Femur (tissue), 1 donor: ENCODE measurements at regions not wholly inside any gene's neighbourhood (a gene's known extent, or its start where the extent isn't known, plus 50 kb on each side); places are given as distances from the start of the nearest gene placed in this dataset.

Source experiments
- DNase-seq: peaks from one replicate; pipeline ENCODE4 v3.0.0-alpha.2; 2017

DNA sequence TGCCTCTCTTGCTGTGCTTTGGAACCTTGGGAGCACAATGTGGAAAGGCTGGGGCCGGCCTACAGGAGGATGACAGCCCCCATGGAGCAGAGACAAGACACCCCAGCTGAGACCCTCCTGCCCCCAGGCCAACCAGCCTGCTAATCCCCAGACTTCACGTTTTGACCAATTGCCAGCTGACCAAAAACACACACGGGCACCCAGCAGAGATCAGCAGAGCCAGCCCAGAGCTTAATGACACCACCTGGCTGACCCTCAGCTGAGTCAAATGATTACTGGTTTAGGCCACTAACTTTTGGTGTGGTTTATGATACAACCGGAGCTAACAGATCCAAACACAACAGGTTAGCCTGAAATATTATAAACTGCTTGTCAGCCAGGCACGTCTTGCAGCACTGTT is 111.2 kb upstream of the KIF5B start:
- no peak for DNase-seq

DNA sequence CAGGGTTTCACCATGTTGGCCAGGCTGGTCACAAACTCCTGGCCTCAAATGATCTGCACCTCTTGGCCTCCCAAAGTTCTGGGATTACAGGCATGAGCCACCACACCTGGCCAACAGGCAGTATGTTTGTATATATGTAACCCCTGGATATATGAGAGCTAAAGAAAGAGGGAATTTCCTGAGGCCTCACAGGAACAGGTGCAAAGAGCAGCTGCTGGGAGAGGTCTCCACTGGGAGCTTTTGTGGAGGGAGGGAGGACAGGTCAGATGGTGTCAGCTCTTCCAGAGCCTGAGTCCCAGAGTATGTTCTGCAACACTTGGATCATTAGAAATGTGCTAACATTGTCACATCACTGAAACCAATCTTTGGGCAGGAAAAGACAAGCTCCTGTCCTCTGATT is 110.1 kb upstream of the KIF5B start:
- peak; percentile 58 for DNase-seq

DNA sequence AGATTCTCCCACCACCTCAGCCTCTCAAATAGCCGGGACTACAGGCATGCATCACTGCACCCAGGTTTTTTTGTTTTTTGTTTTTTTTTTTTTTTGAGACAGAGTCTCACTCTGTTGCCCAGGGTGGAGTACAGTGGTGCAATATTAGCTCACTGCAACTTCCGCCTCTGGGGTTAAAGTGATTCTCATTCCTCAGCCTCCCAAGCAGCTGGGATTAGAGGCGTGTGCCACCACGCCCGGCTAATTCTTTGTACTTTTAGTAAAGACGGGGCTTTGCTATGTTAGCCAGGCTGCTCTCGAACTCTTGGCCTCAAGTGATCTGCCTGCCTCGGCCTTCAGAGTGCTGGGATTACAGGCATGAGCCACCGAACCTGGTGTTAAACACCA is 107.5 kb upstream of the KIF5B start:
- DNase-seq: no peak

DNA sequence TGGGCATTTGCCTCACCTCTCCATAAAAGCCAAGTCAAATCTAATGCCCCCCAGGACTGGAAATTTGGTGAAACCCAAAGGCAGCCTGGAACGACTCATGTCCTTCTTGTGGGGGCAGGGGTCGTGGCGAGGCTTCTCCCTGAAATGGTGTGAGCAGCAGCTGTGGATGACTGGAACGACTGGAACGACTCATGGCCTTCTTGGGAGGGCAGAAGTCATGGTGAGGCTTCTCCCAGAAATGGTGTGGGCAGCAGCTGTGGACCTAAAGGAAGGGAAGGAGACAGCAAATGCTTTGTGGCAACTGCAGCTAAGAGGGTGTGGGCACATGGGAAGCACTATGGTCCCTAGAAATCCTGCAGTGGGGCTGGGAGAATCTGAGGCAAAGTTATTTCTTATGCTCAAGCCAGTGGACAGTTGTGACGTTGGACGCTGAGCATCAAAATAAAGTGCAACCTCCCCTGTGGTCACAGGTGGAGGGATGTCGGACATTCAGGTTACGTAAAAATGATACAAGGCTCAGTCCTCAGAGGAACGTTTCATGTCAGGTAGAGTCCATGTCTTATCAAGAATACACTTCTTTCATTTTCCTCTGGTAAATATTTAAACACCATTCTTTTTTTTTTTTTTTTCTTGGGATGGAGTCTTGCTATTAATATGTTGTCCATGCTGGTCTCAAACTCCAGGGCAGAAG is 107.0 kb upstream of the KIF5B start:
- DNase-seq: no peak

DNA sequence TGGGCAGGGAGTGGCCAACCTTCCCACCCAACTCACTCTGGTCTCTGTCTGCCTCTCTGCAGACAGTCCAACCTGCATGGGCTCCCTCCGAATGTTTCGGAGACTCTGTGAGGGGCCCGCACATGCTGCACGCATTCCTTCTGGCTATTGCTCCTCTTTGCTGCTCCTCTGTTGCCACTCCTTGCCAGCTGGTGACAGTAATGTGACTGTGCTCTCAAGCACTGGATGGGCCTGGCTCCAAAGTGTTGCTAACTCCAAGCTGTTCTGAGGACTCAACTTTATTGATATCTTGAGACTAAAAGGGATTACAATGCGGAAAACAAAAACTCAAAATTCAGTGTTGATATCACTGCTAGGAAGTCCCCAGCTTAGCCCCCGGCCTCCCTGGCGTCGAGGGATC is 105.4 kb upstream of the KIF5B start:
- DNase-seq: no peak

DNA sequence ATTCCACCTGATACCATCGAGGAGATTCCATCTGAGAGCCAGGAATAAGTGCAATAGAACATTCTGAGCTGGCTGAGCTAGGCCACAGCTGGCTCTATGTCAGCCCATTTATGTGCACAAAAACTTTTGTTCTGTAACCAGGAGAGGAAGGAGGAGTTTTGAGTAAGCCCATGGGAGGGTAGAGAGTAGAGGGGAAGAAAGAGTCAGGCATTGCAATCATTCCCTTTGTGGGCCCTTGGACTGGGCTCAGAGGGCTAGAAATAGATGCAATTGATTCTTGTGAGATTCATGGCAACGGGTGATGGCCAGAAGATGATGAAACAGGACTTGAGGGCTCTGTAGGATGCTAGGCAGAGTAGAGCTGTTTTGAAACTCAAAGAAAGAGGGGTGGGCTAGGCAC is 104.6 kb upstream of the KIF5B start:
- DNase-seq: no peak

DNA sequence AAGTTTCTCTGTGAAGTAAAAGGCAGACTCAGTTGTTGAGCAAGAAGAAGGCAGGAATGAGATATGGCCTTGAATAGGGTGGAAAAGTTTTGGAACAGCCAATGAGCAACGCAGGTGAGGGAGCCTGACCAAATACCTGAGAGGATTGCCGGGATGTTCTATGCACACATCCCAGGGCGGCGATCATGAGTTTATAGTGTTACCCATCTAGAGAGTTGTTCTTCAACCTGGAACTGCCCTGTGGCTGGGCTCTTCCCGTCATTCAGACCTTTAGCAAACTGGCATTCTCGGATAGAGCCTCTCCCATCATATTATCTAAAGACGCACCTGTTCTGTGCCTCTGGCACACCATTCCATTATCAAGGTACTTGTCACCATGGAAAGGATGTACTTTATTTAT is 103.0 kb upstream of the KIF5B start:
- DNase-seq: no peak

DNA sequence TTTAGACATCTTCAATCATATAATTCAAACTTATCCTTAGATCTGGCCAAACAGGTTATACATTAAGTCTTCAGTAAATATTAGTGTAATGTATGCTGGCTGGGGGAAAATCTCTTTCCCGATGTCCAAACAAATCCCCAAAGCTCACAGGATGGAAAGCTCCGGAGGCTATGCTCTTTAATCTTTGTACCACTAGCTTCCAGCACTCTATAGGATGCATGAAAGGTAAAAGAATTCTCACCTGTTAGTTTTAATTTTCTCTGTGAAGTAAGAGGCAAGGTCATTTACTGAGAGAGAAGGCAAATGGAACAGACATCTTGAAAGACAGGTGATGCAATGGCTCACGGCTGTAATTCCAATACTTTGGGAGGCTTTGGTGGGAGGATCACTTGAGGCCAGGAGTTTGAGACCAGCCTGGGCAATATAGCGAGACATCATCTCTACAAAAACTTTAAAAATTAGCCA is 99.8 kb upstream of the KIF5B start:
- DNase-seq: no peak

DNA sequence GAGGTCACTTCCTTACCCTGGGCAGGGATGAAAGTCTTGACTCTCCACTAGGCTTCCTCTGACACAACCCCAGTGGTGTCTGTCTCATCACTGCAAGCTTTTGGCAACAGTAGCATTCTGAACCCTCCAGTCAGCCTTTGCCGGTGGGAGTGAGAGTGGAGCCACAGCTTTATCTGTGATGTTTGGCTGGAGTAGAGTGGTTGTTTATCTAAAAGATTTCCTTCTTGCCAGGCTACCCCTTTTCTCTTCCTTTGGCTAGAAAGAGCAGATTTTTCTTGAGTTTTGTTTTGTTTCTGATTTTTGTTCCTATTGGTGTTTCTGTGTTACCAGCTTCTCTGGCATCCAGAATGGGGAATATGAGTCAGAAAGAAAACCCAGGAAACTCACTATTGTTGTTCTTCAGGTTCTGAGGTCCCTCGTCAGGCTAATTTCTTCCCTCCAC is 98.9 kb upstream of the KIF5B start:
- no peak for DNase-seq

DNA sequence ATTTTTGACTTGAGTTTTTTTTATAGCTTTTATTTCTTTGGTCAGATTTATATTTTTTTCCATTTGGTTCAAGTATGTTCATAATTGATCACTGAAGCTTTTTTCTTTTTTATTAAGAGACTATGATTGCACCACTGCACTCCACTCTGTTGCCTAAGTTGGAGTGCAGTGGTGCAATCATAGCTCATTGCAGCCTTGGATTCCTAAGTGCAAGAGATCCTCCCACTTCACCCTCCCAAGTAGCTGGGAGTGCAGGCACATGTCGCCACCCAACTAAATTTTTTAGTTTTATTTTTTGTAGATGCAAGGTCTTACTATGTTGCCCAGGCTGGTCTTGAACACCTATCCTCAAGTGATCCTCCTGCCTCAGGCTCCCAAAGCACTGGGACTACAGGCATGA is 97.7 kb upstream of the KIF5B start:
- DNase-seq: no peak

DNA sequence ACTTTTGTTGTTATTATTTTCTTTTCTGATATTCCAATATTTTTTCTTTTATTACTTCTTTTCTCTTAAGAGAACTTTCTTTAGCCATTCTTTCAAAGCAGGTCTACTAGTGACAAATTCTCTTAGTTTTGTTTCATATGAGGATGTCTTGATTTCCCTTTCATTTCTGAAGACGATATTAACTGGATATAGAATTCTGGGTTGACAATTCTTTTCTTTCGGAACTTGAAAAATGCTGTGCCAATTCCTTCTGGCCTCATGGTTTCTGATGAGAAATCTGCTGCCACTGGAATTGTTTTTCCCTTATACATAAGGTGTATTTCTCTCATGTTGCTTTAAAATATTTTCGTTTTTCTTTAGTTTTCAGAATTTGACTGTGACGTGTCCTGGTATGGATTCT is 97.0 kb upstream of the KIF5B start:
- no peak for DNase-seq

DNA sequence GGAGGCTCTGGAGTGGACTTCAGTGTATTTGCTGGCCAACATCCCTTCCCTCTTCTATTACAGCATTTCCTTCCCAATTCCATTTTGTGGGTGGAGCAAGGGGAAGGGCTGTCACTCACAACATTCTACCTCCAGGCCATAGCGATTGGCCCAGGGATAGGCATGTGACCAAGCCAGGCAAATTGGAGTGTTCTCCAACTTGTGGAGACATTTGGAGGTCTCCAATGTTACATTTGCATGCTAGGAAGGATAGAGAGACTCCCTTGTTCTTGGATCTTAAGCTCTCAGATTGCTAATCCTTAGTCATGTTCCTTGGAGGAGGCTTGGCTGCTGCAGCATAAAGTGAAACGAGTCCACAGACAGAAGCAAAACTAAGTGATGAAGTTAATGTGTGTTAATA is 95.6 kb upstream of the KIF5B start:
- DNase-seq: no peak

DNA sequence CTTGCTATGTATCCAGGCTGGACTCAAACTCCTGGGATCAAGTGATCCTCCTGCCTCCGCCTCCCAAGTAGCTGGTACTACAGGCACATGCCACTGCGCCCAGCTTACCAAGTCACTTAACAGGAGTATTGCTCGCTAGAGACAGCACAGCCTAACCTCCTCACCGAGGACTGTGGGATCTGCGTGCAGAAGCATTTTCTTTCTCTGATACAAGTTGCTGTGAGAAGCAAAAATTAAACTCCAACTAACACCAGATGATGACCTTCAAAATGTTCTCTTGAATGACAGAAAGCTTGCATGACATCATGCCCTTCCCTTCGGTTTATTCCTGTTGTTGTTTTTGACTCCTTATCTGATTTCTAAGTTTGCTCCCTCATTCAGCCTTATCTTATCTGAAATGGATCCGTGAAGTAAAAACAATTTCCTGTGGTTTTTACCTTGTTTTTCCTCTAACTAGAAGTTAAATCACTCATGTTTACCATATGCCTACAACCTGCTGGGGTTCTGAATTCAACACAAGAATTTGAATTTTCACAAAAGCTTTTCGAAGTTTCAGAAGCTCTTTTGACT is 94.4 kb upstream of the KIF5B start:
- no peak for DNase-seq

DNA sequence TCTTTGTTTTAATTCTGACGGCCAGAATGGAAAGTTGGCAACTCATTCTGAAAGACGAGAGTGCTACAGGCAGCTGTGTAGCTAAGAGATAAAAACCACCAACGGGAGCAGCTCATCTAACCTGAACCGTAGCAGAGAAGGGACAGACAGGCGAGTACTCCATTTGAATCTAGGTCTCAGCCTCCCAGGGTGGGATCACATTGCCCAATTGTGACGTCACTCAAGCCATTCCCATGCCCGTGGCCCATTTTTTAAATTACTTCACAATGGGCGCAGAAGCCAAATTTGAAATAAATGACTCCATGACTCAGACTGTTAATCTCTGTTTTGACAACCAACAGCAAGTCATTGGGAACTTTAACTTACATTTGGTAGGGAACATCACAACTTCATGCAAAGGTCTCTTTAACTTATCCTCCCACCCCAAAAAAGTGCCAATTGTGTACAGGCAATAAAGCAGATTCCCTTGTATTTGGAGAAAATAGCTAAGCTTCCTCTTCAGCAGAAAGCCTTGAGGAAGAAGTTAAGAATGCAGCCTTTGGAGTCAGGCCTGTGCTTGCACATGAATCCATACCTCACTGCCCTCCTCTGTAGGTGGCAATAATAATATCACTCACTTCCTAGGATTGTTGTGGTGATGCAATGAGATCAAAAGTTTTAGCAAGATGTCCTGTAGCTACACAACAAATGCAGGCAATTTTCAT is 93.2 kb upstream of the KIF5B start:
- DNase-seq: peak; percentile 58

DNA sequence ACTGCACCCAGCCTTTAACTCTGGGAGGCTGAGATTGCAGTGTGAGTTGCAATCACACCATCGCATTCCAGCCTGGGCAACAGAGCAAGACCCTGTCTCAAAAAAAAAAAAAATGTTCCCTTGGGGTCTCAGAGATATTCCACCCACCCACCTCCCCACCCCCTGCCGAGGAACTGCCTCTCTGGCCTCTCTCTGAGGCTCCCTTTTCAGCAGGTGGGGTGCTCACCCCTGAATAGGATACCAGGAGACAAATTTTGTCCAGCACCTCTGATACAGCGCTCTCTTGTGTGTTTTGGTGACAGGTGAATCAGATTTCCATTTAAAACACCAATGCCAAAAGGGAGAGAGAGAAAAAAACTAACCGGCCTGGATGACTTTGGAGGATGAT is 92.6 kb upstream of the KIF5B start:
- DNase-seq: no peak

DNA sequence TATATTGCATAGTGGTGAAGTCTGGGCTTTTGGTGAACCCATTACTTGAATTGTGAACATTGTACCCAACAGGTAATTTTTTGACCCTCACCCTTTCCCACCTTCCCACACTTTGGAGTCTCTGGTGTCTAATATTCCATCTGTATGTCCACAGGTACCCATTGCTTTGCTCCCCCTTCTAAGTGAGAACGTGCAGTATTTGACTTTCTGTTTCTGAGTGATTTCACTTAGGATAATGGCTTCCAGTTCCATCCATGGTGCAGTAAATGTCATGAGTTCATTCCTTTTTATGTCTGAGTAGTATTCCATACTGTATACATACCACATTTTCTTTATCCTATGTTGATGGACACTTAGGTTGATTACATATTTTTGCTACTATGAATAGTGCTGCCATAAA is 91.5 kb upstream of the KIF5B start:
- DNase-seq: no peak

DNA sequence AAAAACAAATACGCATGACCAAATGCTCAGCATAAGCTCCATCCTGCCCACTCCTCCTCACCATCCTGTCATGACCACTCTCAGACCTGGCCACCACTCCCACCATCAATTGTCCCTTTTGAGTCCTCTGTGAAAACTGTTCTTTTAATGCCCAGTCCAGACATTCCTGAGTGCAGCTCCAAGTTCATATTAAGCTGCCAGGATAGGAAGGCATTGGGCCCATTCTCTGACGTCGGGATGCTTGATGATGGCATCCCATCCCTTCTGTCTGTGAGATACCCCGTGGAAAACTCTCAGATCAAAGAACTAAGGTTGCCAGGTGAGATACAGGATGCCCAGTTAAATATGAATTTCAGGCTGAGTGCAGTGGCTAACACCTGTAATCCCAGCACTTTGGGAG is 89.9 kb upstream of the KIF5B start:
- no peak for DNase-seq

DNA sequence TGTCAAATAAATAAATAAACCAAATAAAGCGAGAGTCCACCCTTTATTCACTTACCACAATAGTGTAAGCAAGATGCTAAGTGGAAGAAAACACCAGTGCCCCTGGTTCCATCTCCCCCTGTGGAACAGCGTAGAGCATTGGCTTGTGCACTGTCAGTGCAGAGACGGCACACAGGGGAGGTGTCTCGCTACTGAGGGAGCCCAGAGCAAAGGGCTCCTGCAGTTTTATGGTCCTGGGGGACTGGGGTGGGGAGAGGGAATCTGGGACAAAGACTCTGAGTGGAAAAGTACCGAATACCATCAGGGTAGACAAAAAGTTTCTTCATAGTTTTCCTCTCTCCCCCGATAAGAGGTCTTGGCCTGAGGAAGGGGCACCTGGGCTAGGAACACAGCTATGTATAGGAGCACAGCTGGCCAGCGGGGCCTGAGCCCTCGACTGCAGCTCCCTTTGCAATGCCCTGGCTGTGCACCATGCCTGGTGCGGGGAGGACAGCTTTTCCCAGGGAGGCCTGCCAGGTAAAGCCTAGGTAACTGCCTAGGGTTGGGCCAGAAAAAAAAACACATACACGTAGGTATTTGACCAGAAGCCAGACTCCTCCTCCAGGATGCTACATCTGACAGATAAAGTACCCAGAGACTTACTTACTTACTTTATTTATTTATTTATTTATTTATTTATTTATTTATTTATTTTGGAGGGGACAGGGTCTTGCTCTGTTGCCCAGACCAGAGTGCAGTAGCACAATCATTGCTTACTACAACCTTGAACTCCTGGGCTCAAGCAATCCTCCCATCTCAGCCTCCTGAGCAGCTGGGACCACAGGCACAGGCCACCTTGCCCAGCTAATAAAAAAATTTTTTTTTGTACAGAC is 88.8 kb upstream of the KIF5B start:
- no peak for DNase-seq

DNA sequence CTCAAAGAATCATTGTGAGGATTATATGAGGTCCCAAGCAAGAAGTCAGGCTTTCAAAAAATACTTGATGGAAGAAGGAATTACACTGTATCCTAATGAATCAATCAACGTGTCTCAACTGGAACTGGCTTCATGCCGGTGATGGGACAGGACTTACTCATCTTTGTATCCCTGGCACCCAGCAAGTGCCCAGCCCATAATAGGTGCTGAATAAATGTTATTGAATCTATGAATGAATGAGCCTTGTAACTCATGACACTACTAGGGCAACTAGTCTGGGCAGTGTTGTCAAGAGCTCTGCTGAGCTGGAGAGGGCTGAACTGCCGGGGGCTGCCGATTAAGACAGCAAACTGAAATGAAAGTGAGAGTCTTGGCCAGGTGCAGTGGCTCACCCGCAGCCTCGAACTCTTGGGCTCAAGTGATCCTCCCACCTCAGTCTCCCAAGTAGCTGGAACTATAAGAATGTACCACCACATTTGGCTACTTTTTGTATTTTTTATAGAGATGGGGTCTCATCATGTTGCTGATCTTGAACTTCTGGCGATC is 87.2 kb upstream of the KIF5B start:
- DNase-seq: no peak

DNA sequence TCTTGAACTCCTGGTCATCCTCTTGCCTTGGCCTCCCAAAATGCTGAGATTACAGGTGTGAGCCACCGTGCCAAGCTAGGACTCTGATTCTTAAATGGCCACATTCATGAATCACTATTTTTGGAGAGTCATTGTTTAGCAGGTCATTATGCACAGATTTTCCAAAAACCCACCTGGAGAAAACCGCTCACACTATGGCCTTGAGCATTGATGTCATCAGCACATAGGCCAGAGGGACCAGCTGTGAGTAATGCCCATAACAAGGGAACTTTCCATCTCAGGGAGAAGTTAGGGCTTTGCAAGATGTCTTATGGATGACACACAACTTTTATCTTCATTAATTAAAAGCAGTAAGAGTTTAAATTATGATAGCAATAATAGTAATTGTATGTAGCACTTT is 86.4 kb upstream of the KIF5B start:
- no peak for DNase-seq

DNA sequence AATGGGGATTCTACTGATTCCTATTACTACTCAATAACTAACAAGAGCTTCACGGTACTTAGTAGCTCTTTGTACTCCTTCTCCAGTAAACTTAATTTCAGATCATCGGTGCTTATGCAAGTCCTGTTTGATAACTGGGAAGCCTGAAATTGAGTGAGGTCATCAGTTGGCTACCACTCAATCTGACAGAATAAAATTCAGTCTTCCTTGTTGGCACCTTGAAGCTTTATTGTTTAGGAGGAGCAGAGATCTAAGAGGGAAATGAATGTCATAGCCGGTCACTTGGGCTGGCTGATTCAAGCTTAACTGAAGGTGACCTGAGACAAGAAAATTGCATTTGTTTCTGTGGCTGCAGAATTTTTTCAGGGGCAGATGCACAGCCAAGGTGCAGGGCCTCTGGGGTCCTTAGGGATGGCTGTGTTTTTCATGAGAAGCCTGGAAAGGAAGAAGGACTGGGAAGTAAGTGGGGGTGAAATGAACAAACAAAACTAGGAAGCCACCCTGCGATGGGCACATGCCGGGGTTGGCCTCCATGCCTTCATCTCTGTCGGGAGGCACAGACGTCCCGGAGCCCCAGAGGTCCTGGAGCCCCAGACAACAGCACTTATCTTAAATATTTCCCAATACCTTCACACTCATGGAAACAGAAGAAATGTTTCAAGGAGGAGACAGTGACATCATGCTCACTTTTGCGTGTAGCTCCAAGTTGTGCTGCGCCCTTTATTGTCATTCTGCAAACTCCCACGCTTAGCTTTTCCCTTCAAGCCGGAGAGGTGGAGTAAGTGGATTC is 85.0 kb upstream of the KIF5B start:
- no peak for DNase-seq

DNA sequence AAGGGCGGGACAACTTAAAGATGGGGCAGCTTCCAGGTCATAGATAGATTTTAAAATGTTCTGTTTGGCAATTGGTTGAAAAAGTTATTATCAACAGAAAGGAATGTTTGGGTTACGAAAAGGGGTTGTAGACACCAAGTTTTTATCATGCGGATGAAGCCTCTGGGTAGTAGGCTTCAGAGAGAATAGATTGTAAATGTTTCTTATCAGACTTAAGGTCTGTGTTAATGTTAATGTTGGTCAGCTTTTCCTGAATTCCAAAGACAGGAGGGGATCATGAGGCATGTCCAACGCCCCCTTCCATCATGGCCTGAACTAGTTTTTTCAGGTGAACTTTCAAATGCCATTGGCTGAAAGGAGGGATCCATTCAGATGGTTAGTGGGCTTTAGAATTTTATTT is 84.2 kb upstream of the KIF5B start:
- DNase-seq: no peak
